ENCODE measurements at regions not wholly inside any gene's neighbourhood (a gene's known extent, or its start where the extent isn't known, plus 50 kb on each side); places are given as distances from the start of the nearest gene placed in this dataset.

DNA sequence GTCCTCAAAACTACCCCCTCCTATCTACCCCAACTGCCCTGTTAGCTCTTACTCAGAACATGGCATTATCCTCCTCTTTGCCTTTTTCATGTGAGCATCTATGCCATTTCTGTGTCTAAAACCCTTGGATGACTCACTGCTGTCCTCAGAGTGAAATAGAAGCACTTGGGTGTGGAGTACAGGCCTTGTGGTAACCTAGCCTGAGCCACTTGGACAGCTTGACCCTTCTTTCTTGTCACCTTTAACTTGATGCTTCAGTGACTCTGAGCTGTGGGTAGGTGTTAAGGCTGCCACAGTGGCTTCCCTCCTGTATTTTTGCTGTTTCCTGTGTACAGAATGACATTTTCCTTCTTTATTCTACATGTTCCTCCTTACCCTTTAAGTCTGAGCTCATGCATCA is 391.4 kb downstream of the SH3GL2 start:
- DNase-seq (ENCODE audit: low spot score), result no peak

DNA sequence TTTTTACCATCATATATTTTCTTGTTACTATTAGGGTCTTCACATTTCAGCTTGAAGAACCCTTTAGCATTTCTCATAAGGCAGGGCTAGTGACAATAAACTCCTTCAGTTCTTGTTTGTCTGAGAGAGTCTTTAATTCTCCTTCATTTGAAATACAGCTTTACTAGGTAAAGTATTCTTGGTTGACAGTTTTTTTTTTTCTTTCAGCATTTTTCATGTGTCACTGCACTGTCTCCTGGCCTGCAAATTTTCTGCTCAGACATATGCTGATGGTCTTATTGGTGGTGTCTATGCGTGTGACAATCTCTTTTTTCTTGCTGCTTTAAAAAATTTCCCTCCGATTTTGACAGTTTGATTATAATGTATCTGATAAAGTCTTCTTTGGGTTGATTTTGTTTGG is 399.9 kb downstream of the SH3GL2 start:
- no peak for DNase-seq (ENCODE audit: low spot score)

DNA sequence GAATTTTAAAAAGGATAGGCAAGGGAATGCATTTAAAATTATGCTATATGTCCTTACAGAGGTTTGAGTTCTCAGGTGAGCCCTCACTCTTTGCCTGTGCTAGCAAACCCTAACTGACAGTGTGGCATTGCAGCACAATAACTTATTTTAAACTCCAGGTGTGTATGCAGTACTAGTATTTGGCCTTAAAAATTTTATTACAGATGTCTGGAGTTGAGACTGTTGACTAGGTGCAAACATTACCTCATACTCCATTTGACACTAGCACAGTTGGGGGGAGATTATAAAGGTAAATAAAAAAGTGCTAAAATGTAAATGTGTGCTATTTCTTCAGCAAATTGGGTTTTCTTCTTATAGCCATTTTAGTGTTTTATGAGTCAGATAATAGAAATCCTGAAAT is 407.7 kb downstream of the SH3GL2 start:
- DNase-seq (ENCODE audit: low spot score), result no peak

DNA sequence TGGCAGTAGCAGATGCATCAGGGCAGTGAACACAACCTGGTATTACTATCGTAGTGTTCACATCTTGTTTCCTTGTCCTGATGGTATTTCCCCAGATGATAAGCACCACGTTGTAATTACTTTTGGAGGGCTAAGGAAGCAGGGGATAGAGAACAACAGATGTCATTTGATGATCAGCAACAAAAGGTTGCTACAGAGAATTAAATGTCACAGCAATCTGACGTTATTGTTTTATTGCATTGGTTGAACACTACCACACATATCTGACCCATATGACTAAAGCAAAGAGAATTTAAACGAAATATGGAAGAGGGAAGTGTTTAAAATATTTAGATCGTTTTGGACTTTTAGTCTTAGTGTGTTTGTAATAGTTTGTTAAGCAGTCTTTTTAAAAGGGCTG is 408.3 kb downstream of the SH3GL2 start:
- no peak for DNase-seq (ENCODE audit: low spot score)

DNA sequence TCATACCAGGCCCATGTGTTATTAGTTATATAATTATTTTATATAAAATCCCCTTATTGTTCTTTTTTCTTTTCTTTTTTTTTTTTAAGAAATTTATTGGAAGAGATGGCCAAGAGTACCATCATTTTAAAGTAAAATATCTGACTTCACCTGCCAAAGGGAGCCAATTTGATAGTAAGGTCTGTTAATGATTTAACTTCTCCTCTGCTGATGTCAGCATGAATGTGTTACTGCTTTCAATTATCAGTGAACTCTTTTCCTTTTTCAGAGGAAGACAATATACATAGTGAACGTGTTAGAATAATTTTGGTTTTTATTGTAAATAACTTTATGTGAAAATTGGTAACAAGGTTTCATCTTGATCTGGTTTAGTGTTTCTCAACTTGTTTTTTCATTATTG is 409.6 kb downstream of the SH3GL2 start:
- no peak for DNase-seq (ENCODE audit: low spot score)

DNA sequence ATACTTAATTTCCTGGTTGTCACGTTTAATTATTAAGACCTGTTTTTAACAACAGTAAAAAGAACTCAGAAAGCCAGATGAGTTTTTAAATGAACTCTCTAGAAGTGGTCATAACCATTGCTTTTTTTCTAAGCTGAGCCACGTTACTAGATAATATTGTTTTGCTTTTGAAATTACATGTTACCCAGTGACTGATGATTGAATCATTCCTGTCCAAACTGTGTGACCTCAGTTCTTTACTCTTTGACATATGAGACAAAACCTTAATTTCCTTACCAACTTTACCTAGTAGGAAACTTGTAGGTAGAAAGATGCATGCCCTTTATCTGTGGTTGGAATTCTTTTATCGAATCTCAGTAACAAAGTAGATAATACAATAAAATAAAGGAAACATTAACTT is 411.7 kb downstream of the SH3GL2 start:
- DNase-seq (ENCODE audit: low spot score), result no peak

DNA sequence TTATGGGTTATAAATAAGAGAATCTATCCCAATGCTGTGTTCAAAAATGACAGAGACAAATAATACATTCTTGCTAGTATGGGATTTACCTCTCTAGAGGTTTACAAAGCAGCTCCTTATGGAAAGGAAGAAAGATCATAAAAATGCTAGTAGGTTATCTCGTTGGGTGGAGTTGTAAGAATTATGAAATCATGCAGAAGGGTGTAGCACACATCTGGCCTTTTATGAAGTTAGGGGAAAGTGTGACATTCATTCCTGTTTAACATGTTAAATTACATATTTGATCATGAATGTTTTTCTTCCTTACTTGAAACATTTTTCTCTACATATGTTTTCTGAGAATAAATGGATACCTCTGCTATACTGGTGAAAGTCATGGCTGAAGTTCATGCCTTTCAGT is 414.2 kb downstream of the SH3GL2 start:
- no peak for DNase-seq (ENCODE audit: low spot score)

DNA sequence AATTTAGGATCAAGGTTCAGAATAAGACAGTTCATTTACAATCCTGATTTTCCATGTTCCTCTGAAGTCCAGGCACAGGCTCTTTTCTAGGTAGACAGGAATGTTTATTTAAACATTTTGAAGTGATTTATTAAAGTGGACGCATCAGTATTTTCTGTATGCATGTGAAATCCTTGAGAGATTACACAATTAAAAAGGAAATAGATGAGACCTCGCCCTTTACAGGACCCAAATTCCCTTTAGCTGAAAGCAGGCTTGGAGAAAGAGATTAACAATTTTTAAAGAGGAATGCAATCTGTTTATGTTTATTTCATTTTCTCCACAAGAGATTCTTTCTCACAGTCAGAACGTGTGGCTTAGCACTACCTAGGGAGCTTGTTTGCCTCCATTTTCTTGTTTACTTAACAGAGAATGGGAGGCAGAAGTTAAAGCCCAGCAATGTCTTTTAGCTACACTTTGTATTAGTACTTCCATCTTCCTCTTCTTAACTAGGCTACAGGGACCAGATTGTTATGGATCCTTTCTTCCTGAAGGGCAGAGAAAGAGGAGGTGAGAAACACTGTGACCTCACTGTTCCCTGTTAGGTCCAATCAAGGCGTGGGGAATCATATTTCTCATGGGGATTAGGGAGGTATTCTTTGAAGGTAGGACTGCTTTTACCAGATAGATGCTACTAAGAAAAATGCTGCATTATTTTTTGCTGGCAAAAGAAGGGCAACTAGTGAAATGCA is 416.0 kb downstream of the SH3GL2 start:
- no peak for DNase-seq (ENCODE audit: low spot score)

DNA sequence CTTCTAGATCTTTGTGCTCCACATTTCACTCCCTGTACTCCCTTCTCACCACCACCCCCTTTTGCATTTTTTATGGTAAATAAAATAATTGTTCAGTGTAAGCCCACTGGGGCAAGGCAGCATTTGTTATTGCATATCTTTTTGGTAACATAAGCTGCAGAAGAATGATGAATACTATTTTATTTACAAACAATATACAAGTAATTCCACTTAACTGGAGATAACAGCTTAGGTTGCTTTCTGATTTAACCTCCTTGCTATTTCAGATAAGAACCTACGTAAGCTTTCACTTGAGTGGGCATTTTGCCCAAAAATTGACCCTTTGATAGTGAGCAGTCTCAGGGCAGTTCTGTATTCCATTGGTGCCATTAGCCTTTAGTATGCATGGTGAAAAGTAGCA is 417.9 kb downstream of the SH3GL2 start:
- DNase-seq (ENCODE audit: low spot score), result no peak

DNA sequence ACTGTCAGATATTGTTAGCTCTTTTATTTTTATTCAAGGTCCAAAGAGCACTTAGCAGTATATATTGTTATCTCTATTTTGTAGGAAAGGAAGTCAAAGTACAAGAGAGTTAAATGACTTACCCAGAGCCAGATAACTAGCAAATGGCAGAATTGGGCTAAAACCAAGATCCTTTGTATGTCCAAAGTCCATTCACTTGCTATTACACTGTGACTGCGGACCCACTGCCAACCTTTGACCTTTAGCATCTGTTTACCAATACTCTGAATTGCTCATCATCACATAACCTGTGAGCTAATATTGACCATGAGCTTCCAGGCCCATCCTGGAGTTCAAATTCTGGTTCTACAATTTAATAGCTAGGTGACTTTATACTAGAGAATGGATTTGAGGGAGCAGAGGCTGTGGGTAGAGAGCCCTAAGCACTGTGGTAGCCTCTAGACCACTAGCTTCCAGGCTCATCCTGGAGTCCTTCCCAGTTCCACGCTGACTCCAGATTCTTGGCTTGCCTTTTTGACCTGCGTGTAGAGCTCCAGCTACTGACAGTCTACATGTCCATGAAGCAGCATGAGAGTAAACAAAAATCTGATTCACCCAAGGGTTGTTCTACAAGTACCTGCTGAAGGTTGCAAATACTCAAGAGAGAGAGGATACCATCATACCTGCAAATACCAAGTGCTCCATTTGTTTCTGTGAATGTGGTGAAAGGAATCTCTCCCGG is 424.0 kb downstream of the SH3GL2 start:
- no peak for DNase-seq (ENCODE audit: low spot score)

DNA sequence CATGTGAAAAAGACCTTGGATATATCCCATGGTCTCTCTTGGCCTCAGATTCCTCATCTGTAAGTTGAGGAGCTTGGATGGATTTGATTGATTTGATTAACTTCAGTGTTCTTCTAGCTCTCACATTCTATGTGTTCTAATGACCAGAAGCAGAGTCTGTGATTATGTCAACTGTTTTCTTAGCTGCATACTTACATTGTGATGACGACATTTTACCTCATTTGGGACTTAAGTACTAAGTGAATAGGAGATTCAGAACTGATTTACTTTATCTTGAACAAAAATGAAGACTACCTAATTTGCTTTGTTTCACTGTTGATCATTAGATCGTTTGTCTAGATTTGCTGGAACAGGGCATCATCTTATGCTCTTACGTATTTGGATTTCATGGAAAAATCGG is 427.7 kb downstream of the SH3GL2 start:
- no peak for DNase-seq (ENCODE audit: low spot score)

DNA sequence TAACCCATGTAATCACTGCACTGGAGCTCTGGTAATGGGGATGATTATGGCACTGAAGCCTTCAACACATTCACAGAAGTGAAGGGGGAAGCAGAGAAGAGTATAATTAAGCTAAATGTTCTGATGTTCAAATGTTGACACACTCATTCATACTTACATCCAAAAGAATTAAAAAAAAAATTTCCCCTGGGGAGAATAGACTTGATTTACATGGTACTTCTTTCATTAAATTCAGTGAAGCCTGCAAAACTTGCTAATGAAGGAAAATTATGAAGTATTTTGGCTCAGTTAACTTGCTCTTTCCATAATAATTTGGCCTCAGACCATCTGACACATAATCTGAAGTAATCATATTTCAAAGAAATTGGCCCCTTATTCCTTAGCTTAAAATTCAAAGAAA is 428.8 kb downstream of the SH3GL2 start:
- DNase-seq (ENCODE audit: low spot score), result no peak

DNA sequence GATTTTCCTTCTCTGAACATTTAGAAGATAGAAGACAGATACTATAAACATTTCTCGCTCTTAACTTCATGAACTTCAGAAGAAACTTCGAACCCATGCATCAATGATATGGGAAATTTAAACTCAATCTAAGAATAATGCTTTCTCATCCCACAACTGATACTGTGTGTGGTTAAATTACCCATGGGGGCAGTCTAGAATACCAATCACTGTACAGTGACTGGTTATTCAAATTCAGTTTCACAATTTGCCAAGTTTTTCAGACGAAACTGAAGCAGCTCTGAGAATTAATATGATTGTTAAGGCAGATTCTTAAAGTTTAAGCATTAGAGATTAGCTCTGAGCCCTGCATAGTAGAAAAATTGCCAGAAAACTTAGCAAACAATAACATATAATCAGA is 431.0 kb downstream of the SH3GL2 start:
- no peak for DNase-seq (ENCODE audit: low spot score)

DNA sequence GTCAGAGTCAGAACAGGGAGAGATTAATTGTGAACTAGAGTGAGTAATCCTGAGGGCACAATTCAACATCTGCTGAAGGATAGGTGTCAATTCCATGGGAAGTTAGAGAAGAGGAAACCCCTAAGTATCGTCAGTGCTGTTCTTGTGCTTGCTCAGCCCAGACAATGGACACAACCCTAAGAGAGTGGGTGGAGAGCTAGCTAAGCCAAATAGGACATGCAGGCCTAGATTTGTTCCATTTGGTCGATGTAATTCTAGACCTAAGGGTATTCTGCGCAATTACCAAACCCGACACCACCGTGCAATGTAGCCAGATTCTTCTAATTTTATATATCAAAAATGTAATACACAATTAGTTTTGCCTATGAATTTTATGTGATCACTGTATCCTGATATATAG is 431.6 kb downstream of the SH3GL2 start:
- DNase-seq (ENCODE audit: low spot score), result no peak

DNA sequence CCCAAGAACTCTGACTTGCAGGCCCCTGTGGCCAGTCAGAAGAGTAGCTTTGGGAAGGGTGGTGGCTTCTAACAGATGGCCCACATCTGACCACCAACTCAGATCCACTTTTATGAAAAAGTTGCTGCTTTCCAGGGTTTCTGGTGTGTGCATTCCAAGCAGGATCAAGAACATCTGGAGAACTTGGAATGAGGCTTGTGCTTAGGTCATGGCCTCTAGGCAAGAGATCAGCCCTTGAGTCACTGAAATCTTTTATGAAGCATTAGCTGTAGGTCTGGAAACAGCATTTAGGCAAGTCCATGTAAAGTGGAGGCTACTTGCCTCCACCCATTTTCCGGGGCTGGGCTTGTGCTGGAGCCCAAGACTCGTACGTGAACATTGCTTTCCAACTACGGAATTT is 433.3 kb downstream of the SH3GL2 start:
- DNase-seq (ENCODE audit: low spot score), result peak; percentile 14

DNA sequence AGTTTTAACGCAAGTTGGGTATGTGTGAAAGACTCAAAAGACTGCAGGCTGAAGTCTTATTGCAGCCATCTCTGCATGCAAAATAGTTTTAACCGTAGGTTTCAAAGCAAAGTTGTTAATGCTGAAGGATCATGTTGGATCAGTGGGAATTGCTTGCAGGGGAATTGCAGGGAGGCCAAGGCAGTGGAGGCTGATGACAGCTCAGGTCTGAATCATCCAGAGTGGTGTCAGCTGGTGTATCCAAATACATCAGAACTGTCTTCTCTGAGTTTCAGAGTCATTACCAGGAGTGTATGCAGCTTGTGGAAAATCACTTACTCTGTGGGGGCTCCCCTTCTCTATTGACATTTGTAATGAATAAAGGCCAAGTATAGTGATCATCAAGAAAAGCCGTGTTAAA is 435.7 kb downstream of the SH3GL2 start:
- no peak for DNase-seq (ENCODE audit: low spot score)

DNA sequence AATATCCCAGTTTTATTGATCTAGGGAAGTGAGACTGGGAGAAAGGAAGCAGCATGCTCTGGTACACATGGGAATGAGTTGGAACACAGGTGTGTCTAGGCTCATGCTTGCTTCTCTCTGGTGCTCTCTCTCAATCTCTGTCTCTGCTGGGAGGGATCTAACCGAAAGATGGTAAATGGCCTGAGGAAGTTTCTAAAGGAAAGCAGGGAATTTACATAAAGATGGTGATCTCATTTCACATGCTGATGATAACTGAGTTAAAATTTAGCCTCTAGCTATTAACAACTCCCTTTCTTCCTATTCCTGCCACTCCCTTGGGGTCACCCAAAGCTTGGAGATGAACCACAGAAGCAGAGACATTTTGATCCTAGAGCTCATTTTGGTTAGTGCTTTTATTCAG is 436.2 kb downstream of the SH3GL2 start:
- no peak for DNase-seq (ENCODE audit: low spot score)

DNA sequence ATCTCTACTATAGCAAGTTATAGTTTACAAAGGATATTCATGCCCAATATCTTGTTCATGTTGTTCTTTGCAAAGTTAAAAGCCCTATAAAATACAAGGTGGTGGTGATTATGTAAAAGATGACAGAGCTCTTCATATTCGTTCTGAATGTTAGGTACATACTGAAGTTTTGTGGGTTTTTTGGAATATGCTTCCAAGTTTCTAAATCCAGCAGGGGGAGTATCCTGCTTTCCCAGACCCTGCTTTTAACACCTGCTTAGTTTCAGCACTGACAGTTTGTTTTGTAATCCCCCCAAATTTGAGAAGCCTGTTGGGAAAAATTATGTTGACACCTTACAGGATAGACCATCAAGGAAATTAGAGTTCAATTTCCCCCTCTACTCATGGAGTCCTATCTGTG is 438.3 kb downstream of the SH3GL2 start:
- no peak for DNase-seq (ENCODE audit: low spot score)

DNA sequence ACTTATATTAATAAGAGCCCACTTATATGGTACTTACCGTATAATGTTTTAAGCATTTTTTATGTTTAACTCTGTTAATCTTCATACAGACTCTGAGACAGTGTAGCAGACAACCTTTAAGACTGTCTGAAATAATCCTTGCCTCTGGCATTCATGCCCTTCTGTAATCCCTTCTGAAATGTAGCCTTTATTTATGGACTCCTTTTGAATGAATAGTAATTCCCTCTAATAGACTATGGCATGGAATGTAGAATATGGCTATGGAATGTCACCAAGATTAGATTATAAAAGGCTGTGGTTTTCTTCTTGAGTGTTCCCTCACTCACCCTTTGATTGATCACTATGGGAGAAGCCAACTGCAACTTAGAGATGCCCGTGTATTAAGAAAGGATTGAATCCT is 439.4 kb downstream of the SH3GL2 start:
- DNase-seq (ENCODE audit: low spot score), result no peak

DNA sequence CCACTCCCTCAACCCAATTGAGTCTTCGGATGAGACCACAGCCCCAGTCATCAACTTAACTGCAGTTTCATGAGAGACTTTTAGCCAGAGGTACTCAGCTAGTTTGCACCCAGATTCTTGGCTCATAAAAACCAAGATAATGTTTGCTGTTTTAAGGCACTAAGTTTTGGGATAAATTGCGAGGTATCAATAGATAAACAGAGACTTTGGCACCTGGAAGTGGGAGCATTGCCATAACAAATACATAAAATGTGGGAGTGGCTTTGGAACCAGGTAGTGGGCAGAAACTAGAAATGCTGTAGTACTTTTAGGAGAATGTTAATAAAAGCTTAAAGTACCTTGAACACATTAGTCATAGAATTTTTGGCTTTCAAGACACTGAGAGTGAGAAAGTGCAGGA is 439.8 kb downstream of the SH3GL2 start:
- no peak for DNase-seq (ENCODE audit: low spot score)

DNA sequence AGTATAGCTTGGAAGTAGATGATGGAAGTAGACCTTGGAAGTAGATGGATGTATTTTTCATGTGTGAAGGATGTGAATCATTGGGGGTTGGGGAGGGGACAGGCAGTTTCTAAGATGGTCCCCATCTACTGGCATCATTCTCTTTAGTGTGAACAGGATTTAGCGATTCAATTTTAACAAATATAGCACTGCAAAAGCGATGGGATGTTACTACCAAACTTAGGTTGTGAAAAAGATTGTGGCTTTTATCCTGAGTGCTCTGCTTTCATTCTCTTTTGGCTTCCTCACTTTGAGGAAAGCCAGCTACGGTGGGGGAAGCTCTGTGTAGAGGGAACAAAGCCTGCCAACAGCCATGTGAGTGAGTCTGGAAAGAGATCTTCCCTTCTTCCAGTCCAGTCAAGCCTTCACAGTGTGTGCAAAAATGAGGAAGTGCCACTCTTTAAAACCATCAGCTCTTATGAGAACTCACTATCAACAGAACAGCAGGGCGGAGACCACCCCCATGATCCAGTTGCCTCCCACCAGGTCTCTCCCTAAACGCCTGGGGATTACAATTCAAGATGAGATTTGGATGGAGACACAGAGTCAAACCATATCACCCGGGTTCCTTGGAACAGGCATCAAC is 441.4 kb downstream of the SH3GL2 start:
- DNase-seq (ENCODE audit: low spot score), result no peak

DNA sequence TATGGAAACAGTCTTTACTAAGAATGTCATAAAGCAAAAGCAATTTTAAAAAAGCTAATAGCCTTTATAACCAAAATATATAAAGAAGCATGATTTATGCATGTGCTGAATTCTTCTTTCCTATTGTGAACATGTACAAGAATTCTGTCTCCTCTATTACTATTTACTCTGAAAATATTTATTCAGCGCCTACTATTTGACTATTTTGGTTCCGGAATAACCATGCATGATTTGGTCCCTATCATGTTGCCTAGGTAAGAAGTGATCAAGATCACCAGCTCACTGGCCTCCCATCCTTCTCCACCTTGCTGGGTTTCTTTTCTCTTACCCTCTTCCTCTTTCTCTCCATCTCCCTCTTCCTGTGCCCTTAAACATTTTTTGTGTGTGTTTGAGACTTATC is 443.8 kb downstream of the SH3GL2 start:
- DNase-seq (ENCODE audit: low spot score), result no peak

DNA sequence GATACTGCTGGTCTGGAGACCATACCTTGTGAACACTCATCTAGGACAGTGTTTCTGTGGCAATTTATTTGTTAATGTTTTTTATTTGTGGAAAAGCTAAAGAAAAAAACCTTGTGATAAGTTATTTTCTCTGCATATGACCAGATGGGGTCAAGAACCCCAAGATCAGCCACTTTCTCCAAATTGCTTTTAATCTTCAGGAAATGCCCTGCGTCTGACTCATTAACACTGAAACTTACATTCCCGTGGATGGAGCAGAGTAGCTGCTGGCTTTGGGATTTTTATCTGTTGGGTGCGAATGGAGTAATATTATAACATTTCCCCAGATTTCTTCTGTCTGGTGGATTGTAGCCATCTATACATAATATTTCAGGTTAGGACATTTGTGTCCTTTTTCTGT is 444.5 kb downstream of the SH3GL2 start:
- no peak for DNase-seq (ENCODE audit: low spot score)

DNA sequence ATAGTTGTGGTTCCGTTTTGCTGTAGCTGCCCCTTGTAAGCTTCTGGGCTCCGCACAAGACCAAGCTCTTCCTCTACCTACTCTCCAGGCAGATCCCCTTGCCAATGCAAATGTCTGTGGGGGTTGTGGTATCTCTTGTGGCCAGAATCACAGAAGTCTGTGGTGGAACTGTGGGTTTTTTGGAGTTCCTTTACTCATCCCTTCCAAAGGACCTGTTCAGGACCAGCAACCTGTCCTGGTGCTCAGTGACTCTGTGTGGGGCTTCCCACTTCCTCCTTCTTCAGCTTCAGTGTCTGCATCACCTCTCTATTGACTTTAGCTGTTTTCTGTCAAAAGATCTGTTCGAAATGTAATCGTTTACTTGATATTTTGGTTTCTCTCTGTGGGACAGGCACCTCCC is 441.3 kb upstream of the ADAMTSL1 start:
- no peak for DNase-seq (ENCODE audit: low spot score)

All from AG20443 (cell line).